ENCODE measurements at regions not wholly inside any gene's neighbourhood (a gene's known extent, or its start where the extent isn't known, plus 50 kb on each side); places are given as distances from the start of the nearest gene placed in this dataset.

GRCh38 chr5:58066557-58066956 lies 393.3 kb downstream of the PLK2 start:
- TF ChIP-seq CTCF (IDR thresholded peaks at IDR 0.05 in 8 of 11, conservative IDR thresholded peaks at IDR 0.05 in 3 of 11): no peak
- no peak for TF ChIP-seq POLR2A (IDR thresholded peaks at IDR 0.05)

Data from spleen (tissue), 7 donors.